NT2/D1 (cell line): ENCODE measurements at regions not wholly inside any gene's neighbourhood (a gene's known extent, or its start where the extent isn't known, plus 50 kb on each side); places are given as distances from the start of the nearest gene placed in this dataset.

Experiments used
- DNase-seq: peaks from one replicate; pipeline ENCODE4 v3.0.0-alpha.2; 2011; ENCODE audit warnings: low read depth, low spot score
- H3K27me3 ChIP-seq: 2 replicates; pipeline ENCODE4 v1.6.0; 2011; ENCODE audit warnings: mild to moderate bottlenecking; ENCODE audit not compliant: insufficient read length, insufficient read depth
- H3K36me3 ChIP-seq: 2 replicates; pipeline ENCODE4 v1.6.1; 2011; ENCODE audit warnings: mild to moderate bottlenecking, low read length, mixed read lengths; ENCODE audit not compliant: insufficient read depth, insufficient read length
- H3K4me1 ChIP-seq: 2 replicates; pipeline ENCODE4 v1.5.1; 2011; ENCODE audit not compliant: insufficient read depth, insufficient read length
- H3K4me3 ChIP-seq: 2 replicates; pipeline ENCODE4 v1.5.1; 2011; ENCODE audit warnings: low read depth; ENCODE audit not compliant: insufficient read length
- H3K9ac ChIP-seq: 2 replicates; pipeline ENCODE4 v1.6.0; 2011; ENCODE audit warnings: low read depth; ENCODE audit not compliant: insufficient read length
- H3K9me3 ChIP-seq: 2 replicates; pipeline ENCODE4 v1.5.1; 2011; ENCODE audit warnings: mild to moderate bottlenecking, low read length; ENCODE audit not compliant: insufficient read depth
- SUZ12 ChIP-seq: IDR thresholded peaks from 2 replicates; pipeline ENCODE4 v1.6.1; 2011; ENCODE audit not compliant: insufficient read length, insufficient read depth; ENCODE audit errors: extremely low read depth
- YY1 ChIP-seq: IDR thresholded peaks from 2 replicates; pipeline ENCODE4 v1.6.1; 2011; ENCODE audit not compliant: insufficient read length, insufficient read depth
- ZNF274 ChIP-seq: IDR thresholded peaks from 2 replicates; pipeline ENCODE4 v1.6.1; 2011; ENCODE audit warnings: mild to moderate bottlenecking, low read depth, low read length

GRCh38 chr9:13382595-13382994 lies 103.1 kb upstream of the MPDZ start:
- Histone ChIP-seq H3K4me3 (no peak overlapping the region), H3K9me3 (peaks cover 5% of the 10 kb centered on the region; the same call in 1 of the 2 replicates), H3K4me1 (no peaks in the 10 kb centered on the region), H3K36me3 (no peaks in the 10 kb centered on the region), H3K9ac (no peak overlapping the region), H3K27me3 (no peaks in the 10 kb centered on the region)
- TF ChIP-seq YY1 (no peak), SUZ12 (no peak), ZNF274 (no peak)
- DNase-seq, result no peak

- no peaks in the 10 kb centered on the region for H3K27me3 ChIP-seq
- peaks cover 5% of the 10 kb centered on the region; the same call in 1 of the 2 replicates for H3K9me3 ChIP-seq
- no peaks in the 10 kb centered on the region for H3K36me3 ChIP-seq
- no peak overlapping the region for H3K9ac ChIP-seq
- H3K4me1 ChIP-seq, result no peaks in the 10 kb centered on the region
- H3K4me3 ChIP-seq, result no peak overlapping the region
- TF ChIP-seq ZNF274 (no peak), SUZ12 (no peak), YY1 (no peak)
- DNase-seq, result no peak
Measured at GRCh38 chr9:13380903-13381302, 101.4 kb upstream of the MPDZ start.

GRCh38 chr9:13378154-13378553 lies 98.7 kb upstream of the MPDZ start:
- no peaks in the 10 kb centered on the region for H3K4me1 ChIP-seq
- TF ChIP-seq ZNF274, result no peak
- TF ChIP-seq YY1, result no peak
- no peak for TF ChIP-seq SUZ12
- no peak for DNase-seq
- H3K9me3 ChIP-seq, result no peaks in the 10 kb centered on the region
- no peak overlapping the region for H3K4me3 ChIP-seq
- H3K36me3 ChIP-seq, result no peaks in the 10 kb centered on the region
- H3K9ac ChIP-seq, result no peak overlapping the region
- no peaks in the 10 kb centered on the region for H3K27me3 ChIP-seq

- H3K36me3 ChIP-seq, result no peaks in the 10 kb centered on the region
- no peaks in the 10 kb centered on the region for H3K9me3 ChIP-seq
- H3K4me3 ChIP-seq, result no peak overlapping the region
- H3K9ac ChIP-seq, result no peak overlapping the region
- no peaks in the 10 kb centered on the region for H3K27me3 ChIP-seq
- no peak for DNase-seq
- TF ChIP-seq SUZ12, result no peak
- no peak for TF ChIP-seq ZNF274
- TF ChIP-seq YY1, result no peak
- H3K4me1 ChIP-seq, result no peaks in the 10 kb centered on the region
Measured at GRCh38 chr9:13377171-13377925, 97.9 kb upstream of the MPDZ start.

- Histone ChIP-seq H3K36me3 (no peaks in the 10 kb centered on the region), H3K4me3 (no peak overlapping the region)
Measured at GRCh38 chr9:13372510-13372909, 93.0 kb upstream of the MPDZ start.

DNA sequence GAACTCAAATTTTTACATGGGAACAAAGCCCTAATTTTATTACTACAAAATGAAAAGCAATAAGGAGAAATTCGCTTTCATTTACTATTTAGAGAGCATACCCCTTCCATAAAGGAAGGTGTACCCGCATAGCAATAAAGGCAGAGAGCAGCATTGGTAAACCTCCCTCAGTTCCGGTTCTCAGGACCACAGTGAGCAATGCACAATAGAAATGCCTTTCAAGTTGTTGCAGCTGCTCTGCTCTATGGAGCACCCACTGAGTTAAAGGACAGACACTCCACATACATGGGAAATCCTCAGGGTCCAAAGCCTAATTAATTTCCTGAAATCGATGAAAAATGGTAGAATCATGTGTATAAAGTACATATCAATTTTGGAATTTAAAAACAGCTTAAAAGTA lies 89.9 kb upstream of the MPDZ start:
- Histone ChIP-seq H3K4me3 (no peak overlapping the region), H3K36me3 (no peaks in the 10 kb centered on the region), H3K9ac (no peak overlapping the region), H3K27me3 (no peaks in the 10 kb centered on the region), H3K9me3 (no peaks in the 10 kb centered on the region), H3K4me1 (no peaks in the 10 kb centered on the region)
- no peak for DNase-seq
- TF ChIP-seq SUZ12, result no peak
- TF ChIP-seq YY1, result no peak
- no peak for TF ChIP-seq ZNF274

More at GRCh38 chr9:13372510-13372909, 93.0 kb upstream of the MPDZ start:
- no peak for TF ChIP-seq SUZ12
- no peak for TF ChIP-seq YY1
- no peak for TF ChIP-seq ZNF274
- Histone ChIP-seq H3K27me3 (no peaks in the 10 kb centered on the region), H3K9ac (no peak overlapping the region), H3K9me3 (no peaks in the 10 kb centered on the region), H3K4me1 (no peaks in the 10 kb centered on the region)
- no peak for DNase-seq

- Histone ChIP-seq H3K9me3 (no peaks in the 10 kb centered on the region), H3K36me3 (no peaks in the 10 kb centered on the region), H3K4me1 (no peaks in the 10 kb centered on the region), H3K4me3 (no peak overlapping the region), H3K27me3 (no peaks in the 10 kb centered on the region), H3K9ac (no peak overlapping the region)
- no peak for DNase-seq
- no peak for TF ChIP-seq YY1
Measured at GRCh38 chr9:13367784-13368183, 88.3 kb upstream of the MPDZ start.
